ENCODE measurements at regions not wholly inside any gene's neighbourhood (a gene's known extent, or its start where the extent isn't known, plus 50 kb on each side); places are given as distances from the start of the nearest gene placed in this dataset.
"Not testable (repeated sequence)": the region's sequence is repeated elsewhere in the genome, so short reads cannot be mapped to it uniquely, and the experiment has no call there.

- H3K4me3 ChIP-seq (ENCODE audit: control insufficient read depth, low read depth, low read length), result no peak overlapping the region
- no peak for DNase-seq (ENCODE audit: low read depth)
- TF ChIP-seq CTCF (IDR thresholded peaks at IDR 0.05; ENCODE audit: control insufficient read depth, insufficient read depth, low read depth, low read length, missing control alignments), result no peak
Measured at GRCh38 chr4:101411926-101412325, 64.6 kb upstream of the PPP3CA start.

- not testable (repeated sequence) for DNase-seq (ENCODE audit: low read depth); H3K4me3 ChIP-seq (ENCODE audit: control insufficient read depth, low read depth, low read length)
Measured at GRCh38 chr4:101411281-101411910, 64.1 kb upstream of the PPP3CA start.

- no peak overlapping the region for H3K4me3 ChIP-seq (ENCODE audit: control insufficient read depth, low read depth, low read length)
- no peak for TF ChIP-seq CTCF (IDR thresholded peaks at IDR 0.05; ENCODE audit: control insufficient read depth, insufficient read depth, low read depth, low read length, missing control alignments)
- DNase-seq (ENCODE audit: low read depth), result no peak
Measured at GRCh38 chr4:101400096-101400495, 52.8 kb upstream of the PPP3CA start.

GRCh38 chr4:101398807-101399206, 51.5 kb upstream of the PPP3CA start:
- no peak for DNase-seq (ENCODE audit: low read depth)
- H3K4me3 ChIP-seq (ENCODE audit: control insufficient read depth, low read depth, low read length), result no peak overlapping the region
- TF ChIP-seq CTCF (IDR thresholded peaks at IDR 0.05; ENCODE audit: control insufficient read depth, insufficient read depth, low read depth, low read length, missing control alignments), result no peak

All from AG09309 (cell line).